Stimulated activated effector memory CD8-positive, alpha-beta T cell treated with anti-CD3 and anti-CD28 coated beads, Interleukin-12 subunit alpha, Interleukin-12 subunit beta, amount 100 ng/mL, for 72 hours (primary cell): ENCODE measurements at regions not wholly inside any gene's neighbourhood (a gene's known extent, or its start where the extent isn't known, plus 50 kb on each side); places are given as distances from the start of the nearest gene placed in this dataset.
"Not testable (repeated sequence)": the region's sequence is repeated elsewhere in the genome, so short reads cannot be mapped to it uniquely, and the experiment has no call there.

Experiments
- ATAC-seq: fragments of 150-1000 bp; cut with Tn5 transposase; 2 replicates; pipeline ENCODE4 v1.10.0; 2021
- DNase-seq, 2 donors: peaks; one replicate each; pipeline ENCODE4 v3.0.0; 2021 to 2022; ENCODE audit warnings: low spot score in 2 of 2
- H3K27ac Mint-ChIP-seq: one replicate; pipeline ENCODE4 v1.8.0; 2022; ENCODE audit warnings: mild to moderate bottlenecking, mixed read lengths
- H3K36me3 Mint-ChIP-seq: one replicate; pipeline ENCODE4 v1.8.0; 2022; ENCODE audit warnings: mild to moderate bottlenecking, mixed read lengths
- H3K4me1 Mint-ChIP-seq: one replicate; pipeline ENCODE4 v1.8.0; 2022; ENCODE audit warnings: mixed read lengths
- H3K4me3 Mint-ChIP-seq: one replicate; pipeline ENCODE4 v1.8.0; 2022; ENCODE audit warnings: mild to moderate bottlenecking, mixed read lengths
- H3K9me3 Mint-ChIP-seq: one replicate; pipeline ENCODE4 v1.8.0; 2022; ENCODE audit warnings: mixed read lengths

GRCh38 chr7:16298221-16298620 is 123.1 kb downstream of the CRPPA start:
- ATAC-seq (no peak), DNase-seq (no peak)
- Mint-ChIP-seq H3K27ac (no peak overlapping the region), H3K4me3 (no peak overlapping the region), H3K9me3 (no peaks in the 10 kb centered on the region), H3K36me3 (no peaks in the 10 kb centered on the region), H3K4me1 (no peaks in the 10 kb centered on the region)

- H3K4me3 Mint-ChIP-seq, result no peak overlapping the region
- DNase-seq (no peak), ATAC-seq (no peak)
- no peaks in the 10 kb centered on the region for H3K4me1 Mint-ChIP-seq
- H3K36me3 Mint-ChIP-seq, result no peaks in the 10 kb centered on the region
- no peak overlapping the region for H3K27ac Mint-ChIP-seq
- H3K9me3 Mint-ChIP-seq, result no peaks in the 10 kb centered on the region
Observed at GRCh38 chr7:16295558-16295957, 125.8 kb downstream of the CRPPA start.

GRCh38 chr7:16293669-16294425 is 127.5 kb downstream of the CRPPA start:
- H3K4me3 Mint-ChIP-seq, result no peak overlapping the region
- no peak for DNase-seq
- no peak overlapping the region for H3K27ac Mint-ChIP-seq
- H3K4me1 Mint-ChIP-seq, result no peaks in the 10 kb centered on the region
- H3K9me3 Mint-ChIP-seq, result no peaks in the 10 kb centered on the region
- H3K36me3 Mint-ChIP-seq, result no peaks in the 10 kb centered on the region
- no peak for ATAC-seq

GRCh38 chr7:16284581-16284980 is 136.8 kb downstream of the CRPPA start:
- ATAC-seq (no peak), DNase-seq (no peak)
- no peak overlapping the region for H3K27ac Mint-ChIP-seq
- H3K36me3 Mint-ChIP-seq, result no peaks in the 10 kb centered on the region
- peaks cover 3% of the 10 kb centered on the region for H3K9me3 Mint-ChIP-seq
- no peak overlapping the region for H3K4me3 Mint-ChIP-seq
- no peaks in the 10 kb centered on the region for H3K4me1 Mint-ChIP-seq

- Mint-ChIP-seq H3K36me3 (no peaks in the 10 kb centered on the region), H3K27ac (no peak overlapping the region), H3K9me3 (peaks cover 3% of the 10 kb centered on the region), H3K4me1 (no peaks in the 10 kb centered on the region), H3K4me3 (no peak overlapping the region)
- DNase-seq (no peak), ATAC-seq (no peak)
Observed at GRCh38 chr7:16278167-16278787, 143.1 kb downstream of the CRPPA start.

GRCh38 chr7:16271990-16272665 is 149.2 kb downstream of the CRPPA start:
- no peak overlapping the region for H3K4me3 Mint-ChIP-seq
- DNase-seq, result no peak
- H3K27ac Mint-ChIP-seq, result no peak overlapping the region
- no peaks in the 10 kb centered on the region for H3K36me3 Mint-ChIP-seq
- peaks cover 2% of the 10 kb centered on the region for H3K9me3 Mint-ChIP-seq
- no peak for ATAC-seq
- no peaks in the 10 kb centered on the region for H3K4me1 Mint-ChIP-seq

- ATAC-seq (no peak), DNase-seq (no peak)
- Mint-ChIP-seq H3K4me1 (no peaks in the 10 kb centered on the region), H3K9me3 (peaks cover 2% of the 10 kb centered on the region), H3K36me3 (no peaks in the 10 kb centered on the region), H3K27ac (no peak overlapping the region), H3K4me3 (no peak overlapping the region)
Observed at GRCh38 chr7:16271355-16271915, 149.9 kb downstream of the CRPPA start.

- no peaks in the 10 kb centered on the region for H3K4me1 Mint-ChIP-seq
- H3K36me3 Mint-ChIP-seq, result no peaks in the 10 kb centered on the region
- H3K9me3 Mint-ChIP-seq, result peaks cover 2% of the 10 kb centered on the region
- H3K4me3 Mint-ChIP-seq, result no peak overlapping the region
- ATAC-seq, result no peak
- no peak for DNase-seq
- H3K27ac Mint-ChIP-seq, result no peak overlapping the region
Observed at GRCh38 chr7:16270844-16271243, 150.5 kb downstream of the CRPPA start.

- Mint-ChIP-seq H3K4me1 (no peaks in the 10 kb centered on the region), H3K36me3 (no peaks in the 10 kb centered on the region), H3K9me3 (peaks cover 2% of the 10 kb centered on the region), H3K4me3 (no peak overlapping the region), H3K27ac (no peak overlapping the region)
- DNase-seq (no peak), ATAC-seq (peak; percentile 47)
Observed at GRCh38 chr7:16268821-16269768, 152.2 kb downstream of the CRPPA start.

GRCh38 chr7:16267953-16268820 is 153.2 kb downstream of the CRPPA start:
- no peak for ATAC-seq
- peaks cover 2% of the 10 kb centered on the region for H3K9me3 Mint-ChIP-seq

GRCh38 chr7:16266877-16267276 is 154.5 kb downstream of the CRPPA start:
- no peak overlapping the region for H3K27ac Mint-ChIP-seq
- H3K4me1 Mint-ChIP-seq, result no peaks in the 10 kb centered on the region
- ATAC-seq, result no peak

More at GRCh38 chr7:16267953-16268820, 153.2 kb downstream of the CRPPA start:
- no peaks in the 10 kb centered on the region for H3K4me1 Mint-ChIP-seq
- no peak overlapping the region for H3K27ac Mint-ChIP-seq
- DNase-seq, result no peak
- H3K36me3 Mint-ChIP-seq, result no peaks in the 10 kb centered on the region
- no peak overlapping the region for H3K4me3 Mint-ChIP-seq

GRCh38 chr7:16266470-16266869 is 154.9 kb downstream of the CRPPA start:
- not testable (repeated sequence) for H3K4me1 Mint-ChIP-seq, ATAC-seq, H3K27ac Mint-ChIP-seq, H3K36me3 Mint-ChIP-seq, DNase-seq, H3K9me3 Mint-ChIP-seq, H3K4me3 Mint-ChIP-seq

More at GRCh38 chr7:16266877-16267276, 154.5 kb downstream of the CRPPA start:
- no peaks in the 10 kb centered on the region for H3K36me3 Mint-ChIP-seq
- H3K4me3 Mint-ChIP-seq, result no peak overlapping the region
- peaks cover 2% of the 10 kb centered on the region for H3K9me3 Mint-ChIP-seq
- DNase-seq, result no peak

- DNase-seq, result no peak
- Mint-ChIP-seq H3K4me3 (no peak overlapping the region), H3K9me3 (peaks cover 2% of the 10 kb centered on the region), H3K4me1 (no peaks in the 10 kb centered on the region), H3K27ac (no peak overlapping the region), H3K36me3 (no peaks in the 10 kb centered on the region)
- ATAC-seq, result no peak
Observed at GRCh38 chr7:16265863-16266458, 155.4 kb downstream of the CRPPA start.
